ENCODE measurements at regions not wholly inside any gene's neighbourhood (a gene's known extent, or its start where the extent isn't known, plus 50 kb on each side); places are given as distances from the start of the nearest gene placed in this dataset.

- 61 to 95% methylated on average over 1 of the region's 1 CpG for WGBS, 2 donors
Measured at GRCh38 chr7:41582116-41582515, 120.8 kb downstream of the INHBA start.

GRCh38 chr7:41581041-41581440 lies 121.8 kb downstream of the INHBA start:
- no peak overlapping the region for H3K4me3 ChIP-seq
- WGBS, 2 donors = 45 to 48% methylated on average over 1 of the region's 1 CpG

More at GRCh38 chr7:41582116-41582515, 120.8 kb downstream of the INHBA start:
- Histone ChIP-seq H3K4me1 (no peaks in the 10 kb centered on the region), H3K27ac (no peak overlapping the region), H3K27me3 (no peaks in the 10 kb centered on the region), H3K9me3 (no peaks in the 10 kb centered on the region), H3K36me3 (ENCODE audit: low read depth, missing control alignments) (no peaks in the 10 kb centered on the region), H3K4me3 (no peak overlapping the region)
- intact Hi-C loops (cut with DNase I; ENCODE audit: low total_unique reads) = no loop called here
- no peak for TF ChIP-seq POLR2A (IDR thresholded peaks at IDR 0.05)
- TF ChIP-seq CTCF (IDR thresholded peaks at IDR 0.05) = no peak
- no peak for DNase-seq

DNA sequence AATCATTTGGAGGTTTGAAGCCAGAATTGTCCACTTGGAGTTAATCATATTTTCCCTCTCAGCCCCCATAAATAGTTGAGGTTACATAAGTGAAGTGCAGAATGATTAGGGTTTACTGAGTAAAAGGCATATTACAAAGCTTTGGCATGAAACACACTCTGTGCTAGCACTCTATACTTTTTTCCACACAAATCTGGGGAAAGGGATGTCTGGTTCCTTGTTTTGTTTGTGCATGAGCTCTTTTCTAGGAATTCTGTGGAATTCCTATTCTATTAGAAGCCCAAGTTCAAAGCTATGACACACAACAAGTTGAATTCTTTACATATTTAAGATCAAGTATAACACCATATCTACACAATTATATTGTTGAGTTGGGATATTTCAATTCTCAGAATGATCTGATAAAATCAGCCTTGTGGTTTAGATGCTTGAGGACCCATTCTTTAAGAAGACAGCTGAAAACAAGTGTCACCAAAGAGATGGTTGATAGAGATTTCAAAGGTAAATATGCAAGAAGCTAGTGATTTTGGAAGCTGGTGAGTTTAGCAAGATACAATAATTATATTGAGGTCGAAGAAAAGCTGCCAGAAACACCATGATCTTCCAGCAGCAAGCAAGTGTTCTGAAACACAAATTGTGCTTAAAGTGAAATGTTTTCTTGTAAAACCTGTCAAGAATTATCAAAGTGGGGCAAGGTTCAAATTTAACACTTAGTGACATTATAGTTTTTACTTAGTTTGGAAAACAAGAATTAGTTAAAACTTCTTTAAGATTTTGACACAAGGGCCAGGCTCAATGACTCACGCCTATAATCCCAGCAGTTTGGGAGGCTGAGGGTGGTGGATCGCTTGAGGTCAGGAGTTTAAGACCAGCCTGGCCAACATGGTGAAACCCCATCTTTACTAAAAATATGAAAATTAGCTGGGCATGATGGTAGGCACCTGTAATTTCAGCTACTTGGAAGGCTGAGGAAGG lies 122.6 kb downstream of the INHBA start:
- no peaks in the 10 kb centered on the region for H3K4me1 ChIP-seq
- intact Hi-C loops (cut with DNase I; ENCODE audit: low total_unique reads) = no loop called here
- H3K27me3 ChIP-seq = no peaks in the 10 kb centered on the region
- no peaks in the 10 kb centered on the region for H3K9me3 ChIP-seq
- 78 to 86% methylated on average over 3 of the region's 3 CpGs for WGBS, 2 donors
- no peaks in the 10 kb centered on the region for H3K36me3 ChIP-seq (ENCODE audit: low read depth, missing control alignments)
- no peak overlapping the region for H3K27ac ChIP-seq
- H3K4me3 ChIP-seq = no peak overlapping the region
- TF ChIP-seq POLR2A (IDR thresholded peaks at IDR 0.05) = no peak
- TF ChIP-seq CTCF (IDR thresholded peaks at IDR 0.05) = no peak
- no peak for DNase-seq

More at GRCh38 chr7:41581041-41581440, 121.8 kb downstream of the INHBA start:
- no peaks in the 10 kb centered on the region for H3K27me3 ChIP-seq
- no peak for DNase-seq
- TF ChIP-seq CTCF (IDR thresholded peaks at IDR 0.05) (no peak), POLR2A (IDR thresholded peaks at IDR 0.05) (no peak)
- no peaks in the 10 kb centered on the region for H3K4me1 ChIP-seq
- H3K27ac ChIP-seq = no peak overlapping the region
- H3K36me3 ChIP-seq (ENCODE audit: low read depth, missing control alignments) = no peaks in the 10 kb centered on the region
- no peaks in the 10 kb centered on the region for H3K9me3 ChIP-seq
- intact Hi-C loops (cut with DNase I; ENCODE audit: low total_unique reads) = no loop called here

DNA sequence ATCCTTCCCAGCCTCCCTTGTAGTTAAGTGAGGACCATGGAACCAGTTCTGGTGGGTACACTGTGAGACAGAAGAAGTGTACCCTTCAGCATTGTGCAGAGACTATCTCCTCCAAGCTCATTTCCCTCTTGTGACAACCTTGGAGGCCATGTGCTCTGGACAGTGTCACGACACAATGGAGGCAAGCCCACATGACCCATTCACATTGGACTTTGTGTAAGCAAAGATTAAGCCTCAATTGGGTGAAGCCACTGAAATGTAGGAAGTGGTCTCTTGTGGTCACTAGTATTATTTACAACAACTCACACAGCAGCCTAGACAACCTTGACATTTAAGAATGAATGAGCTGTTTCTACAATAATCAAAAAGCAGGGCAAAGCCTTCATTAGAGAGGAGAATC lies 124.2 kb downstream of the INHBA start:
- Histone ChIP-seq H3K27ac (no peak overlapping the region), H3K4me1 (no peaks in the 10 kb centered on the region), H3K4me3 (no peak overlapping the region), H3K36me3 (ENCODE audit: low read depth, missing control alignments) (no peaks in the 10 kb centered on the region), H3K27me3 (no peaks in the 10 kb centered on the region), H3K9me3 (no peaks in the 10 kb centered on the region)
- no peak for DNase-seq
- intact Hi-C loops (cut with DNase I; ENCODE audit: low total_unique reads) = no loop called here
- TF ChIP-seq CTCF (IDR thresholded peaks at IDR 0.05) = no peak
- no peak for TF ChIP-seq POLR2A (IDR thresholded peaks at IDR 0.05)
- 94% methylated on average over 1 of the region's 1 CpG; no CpG with 5 or more reads in 1 of the 2 donors for WGBS, 2 donors
